ENCODE measurements at regions not wholly inside any gene's neighbourhood (a gene's known extent, or its start where the extent isn't known, plus 50 kb on each side); places are given as distances from the start of the nearest gene placed in this dataset.

DNA sequence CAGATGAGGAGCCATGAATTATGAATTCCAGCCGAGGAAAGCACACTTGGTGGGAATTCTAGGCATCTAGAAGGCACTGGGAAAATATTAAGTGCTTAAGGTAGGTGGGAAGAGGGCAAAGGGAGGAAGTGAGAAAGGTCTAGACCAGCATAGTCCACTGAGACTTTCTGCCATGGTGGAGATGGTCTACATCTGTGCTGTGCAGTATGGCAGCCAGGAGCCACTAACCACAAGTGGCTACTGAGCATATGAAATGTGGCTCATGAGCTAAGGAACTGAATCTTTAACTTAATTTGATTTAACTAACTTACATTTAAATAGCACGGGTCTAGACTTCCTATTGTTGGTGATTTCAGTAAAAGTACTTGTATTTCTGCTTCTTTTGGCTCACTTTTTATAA, 82.5 kb upstream of the SEM1 start:
- CTCF ChIA-PET = no interaction called here
- DNase-seq (no peak), ATAC-seq (ENCODE audit: poor library complexity) (no peak)
- Histone ChIP-seq H3K27me3 (ENCODE audit: control insufficient read depth in 1 of 2, insufficient read depth in 2 of 2, low read length in 2 of 2) (no peaks in the 10 kb centered on the region), H3K36me3 (ENCODE audit: insufficient read depth, low read length) (no peaks in the 10 kb centered on the region), H3K27ac (ENCODE audit: low read depth in 1 of 2, low read length in 2 of 2) (no peak overlapping the region), H3K4me3 (ENCODE audit: low read length) (no peak overlapping the region), H3K4me1 (ENCODE audit: insufficient read depth, low read length) (no peaks in the 10 kb centered on the region), H3K9me3 (ENCODE audit: control insufficient read depth in 1 of 2, insufficient read depth in 1 of 2, low read length in 2 of 2) (no peaks in the 10 kb centered on the region)
- no peak overlapping the region for H3K4me3 Mint-ChIP-seq
- peaks cover 14% of the 10 kb centered on the region for H3K27me3 Mint-ChIP-seq
- H3K9me3 Mint-ChIP-seq = no peaks in the 10 kb centered on the region
- TF ChIP-seq, protein P1, sequence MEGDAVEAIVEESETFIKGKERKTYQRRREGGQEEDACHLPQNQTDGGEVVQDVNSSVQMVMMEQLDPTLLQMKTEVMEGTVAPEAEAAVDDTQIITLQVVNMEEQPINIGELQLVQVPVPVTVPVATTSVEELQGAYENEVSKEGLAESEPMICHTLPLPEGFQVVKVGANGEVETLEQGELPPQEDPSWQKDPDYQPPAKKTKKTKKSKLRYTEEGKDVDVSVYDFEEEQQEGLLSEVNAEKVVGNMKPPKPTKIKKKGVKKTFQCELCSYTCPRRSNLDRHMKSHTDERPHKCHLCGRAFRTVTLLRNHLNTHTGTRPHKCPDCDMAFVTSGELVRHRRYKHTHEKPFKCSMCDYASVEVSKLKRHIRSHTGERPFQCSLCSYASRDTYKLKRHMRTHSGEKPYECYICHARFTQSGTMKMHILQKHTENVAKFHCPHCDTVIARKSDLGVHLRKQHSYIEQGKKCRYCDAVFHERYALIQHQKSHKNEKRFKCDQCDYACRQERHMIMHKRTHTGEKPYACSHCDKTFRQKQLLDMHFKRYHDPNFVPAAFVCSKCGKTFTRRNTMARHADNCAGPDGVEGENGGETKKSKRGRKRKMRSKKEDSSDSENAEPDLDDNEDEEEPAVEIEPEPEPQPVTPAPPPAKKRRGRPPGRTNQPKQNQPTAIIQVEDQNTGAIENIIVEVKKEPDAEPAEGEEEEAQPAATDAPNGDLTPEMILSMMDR (IDR thresholded peaks at IDR 0.05) = no peak
- no peak overlapping the region for H3K27ac Mint-ChIP-seq
- H3K4me1 Mint-ChIP-seq (ENCODE audit: low read depth) = no peaks in the 10 kb centered on the region
- intact Hi-C loops (cut with DNase I, micrococcal nuclease) = no loop called here
- H3K36me3 Mint-ChIP-seq (ENCODE audit: low read depth) = no peaks in the 10 kb centered on the region
- POLR2A ChIA-PET = interaction anchor here (0.6 kb wide), 1 partner anchor 27 kb away, joined by 3 read pairs; no protein-coding TSS in a partner anchor

DNA sequence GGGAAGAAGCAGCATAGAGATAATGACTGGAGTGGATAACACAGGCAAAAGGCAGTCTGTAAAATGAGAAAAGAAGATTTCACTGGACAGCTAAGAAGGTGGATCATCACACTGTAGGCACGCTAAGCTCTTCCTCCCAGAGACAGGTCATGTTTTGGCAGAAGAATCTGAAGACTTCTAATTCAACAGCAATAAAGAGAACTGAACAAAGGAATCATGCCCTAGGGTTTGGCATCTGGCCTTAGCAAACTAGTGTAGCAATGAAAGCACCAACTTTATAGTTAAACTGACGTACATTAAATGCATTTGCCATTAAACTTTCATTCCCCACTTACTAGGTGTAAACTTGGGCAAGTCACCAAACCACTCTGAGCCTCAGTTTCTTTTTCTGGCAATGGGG, 84.4 kb upstream of the SEM1 start:
- H3K9me3 ChIP-seq (ENCODE audit: control insufficient read depth in 1 of 2, insufficient read depth in 1 of 2, low read length in 2 of 2) = no peaks in the 10 kb centered on the region
- ChIA-PET CTCF (interaction anchor here (1.7 kb wide), 1 partner anchor 10 kb away, joined by 6 read pairs; no protein-coding TSS in a partner anchor), POLR2A (no interaction called here)
- no peaks in the 10 kb centered on the region for H3K9me3 Mint-ChIP-seq
- TF ChIP-seq, protein P1 (IDR thresholded peaks at IDR 0.05) = no peak
- no peak overlapping the region for H3K4me3 ChIP-seq (ENCODE audit: low read length)
- no peaks in the 10 kb centered on the region for H3K36me3 ChIP-seq (ENCODE audit: insufficient read depth, low read length)
- peaks cover 14% of the 10 kb centered on the region for H3K27me3 Mint-ChIP-seq
- no peaks in the 10 kb centered on the region for H3K27me3 ChIP-seq (ENCODE audit: control insufficient read depth in 1 of 2, insufficient read depth in 2 of 2, low read length in 2 of 2)
- H3K27ac ChIP-seq (ENCODE audit: low read depth in 1 of 2, low read length in 2 of 2) = no peak overlapping the region
- no peak overlapping the region for H3K27ac Mint-ChIP-seq
- no peaks in the 10 kb centered on the region for H3K36me3 Mint-ChIP-seq (ENCODE audit: low read depth)
- no peaks in the 10 kb centered on the region for H3K4me1 Mint-ChIP-seq (ENCODE audit: low read depth)
- H3K4me3 Mint-ChIP-seq = no peak overlapping the region
- intact Hi-C loops (cut with DNase I, micrococcal nuclease) = no loop called here
- DNase-seq = no peak
- no peak for ATAC-seq (ENCODE audit: poor library complexity)
- no peaks in the 10 kb centered on the region for H3K4me1 ChIP-seq (ENCODE audit: insufficient read depth, low read length)

DNA sequence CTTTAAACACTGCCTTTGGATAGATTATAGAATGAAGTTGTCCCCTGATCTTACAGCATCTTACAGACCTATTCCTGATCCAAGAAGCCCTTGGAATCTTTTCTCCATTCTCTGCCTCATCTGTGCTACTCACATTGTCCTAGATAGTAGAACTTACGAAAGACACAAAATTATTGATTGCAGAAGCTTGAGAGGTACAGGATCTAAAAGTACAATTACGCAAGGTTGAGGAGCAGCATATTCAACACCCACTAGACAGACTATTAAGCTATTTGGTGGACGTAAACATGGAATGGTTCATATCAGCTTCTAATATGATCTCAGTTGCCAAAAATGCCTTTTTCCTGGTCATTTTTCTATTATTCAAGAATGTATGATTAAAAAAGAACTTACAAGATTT, 90.5 kb upstream of the SEM1 start:
- CTCF ChIA-PET = no interaction called here
- POLR2A ChIA-PET = no interaction called here
- H3K4me3 ChIP-seq (ENCODE audit: low read length) = no peak overlapping the region

More for the DNA sequence above, 90.5 kb upstream of the SEM1 start:
- intact Hi-C loops (cut with DNase I, micrococcal nuclease) = no loop called here
- Histone ChIP-seq H3K36me3 (ENCODE audit: insufficient read depth, low read length) (no peaks in the 10 kb centered on the region), H3K27ac (ENCODE audit: low read depth in 1 of 2, low read length in 2 of 2) (no peak overlapping the region), H3K4me1 (ENCODE audit: insufficient read depth, low read length) (no peaks in the 10 kb centered on the region), H3K27me3 (ENCODE audit: control insufficient read depth in 1 of 2, insufficient read depth in 2 of 2, low read length in 2 of 2) (no peaks in the 10 kb centered on the region), H3K9me3 (ENCODE audit: control insufficient read depth in 1 of 2, insufficient read depth in 1 of 2, low read length in 2 of 2) (no peaks in the 10 kb centered on the region)
- ATAC-seq (ENCODE audit: poor library complexity) = no peak
- peaks cover 26% of the 10 kb centered on the region for H3K27me3 Mint-ChIP-seq
- H3K36me3 Mint-ChIP-seq (ENCODE audit: low read depth) = no peaks in the 10 kb centered on the region
- DNase-seq = no peak
- TF ChIP-seq, protein P1 (IDR thresholded peaks at IDR 0.05) = no peak
- no peak overlapping the region for H3K4me3 Mint-ChIP-seq
- H3K9me3 Mint-ChIP-seq = no peaks in the 10 kb centered on the region
- no peak overlapping the region for H3K27ac Mint-ChIP-seq
- no peaks in the 10 kb centered on the region for H3K4me1 Mint-ChIP-seq (ENCODE audit: low read depth)
